Activated CD4-positive, alpha-beta T cell treated with anti-CD3 and anti-CD28 coated beads, Interleukin-2, amount 50 U/mL, for 24 hours (primary cell): ENCODE measurements at regions not wholly inside any gene's neighbourhood (a gene's known extent, or its start where the extent isn't known, plus 50 kb on each side); places are given as distances from the start of the nearest gene placed in this dataset.
"Not testable (repeated sequence)": the region's sequence is repeated elsewhere in the genome, so short reads cannot be mapped to it uniquely, and the experiment has no call there.

ENCODE experiments used
- DNase-seq, 2 donors: peaks; one replicate each; pipeline ENCODE4 v3.0.0-alpha.2; 2020; ENCODE audit warnings: low read depth in 1 of 2, low spot score in 1 of 2

DNA sequence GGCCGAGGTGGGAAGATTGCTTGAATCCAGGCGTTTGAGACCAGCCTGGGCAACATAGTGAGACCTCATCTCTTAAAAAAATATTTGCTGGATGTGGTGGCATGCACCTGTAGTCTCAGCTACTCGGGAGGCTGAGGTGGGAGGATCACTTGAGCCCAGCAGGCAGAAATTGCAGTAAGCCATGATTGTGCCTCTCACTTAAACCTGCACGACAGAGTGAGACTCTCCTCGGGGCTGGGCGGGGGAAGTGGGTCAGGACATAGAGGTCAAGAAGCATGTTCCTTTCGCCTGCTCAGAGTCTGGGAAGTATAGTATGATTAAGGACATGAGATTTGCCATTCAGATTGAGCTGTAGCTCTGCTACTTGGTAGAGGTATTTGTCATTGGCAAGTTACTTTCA is 52.3 kb downstream of the SEPTIN7 start:
- DNase-seq, result not testable (repeated sequence)

DNA sequence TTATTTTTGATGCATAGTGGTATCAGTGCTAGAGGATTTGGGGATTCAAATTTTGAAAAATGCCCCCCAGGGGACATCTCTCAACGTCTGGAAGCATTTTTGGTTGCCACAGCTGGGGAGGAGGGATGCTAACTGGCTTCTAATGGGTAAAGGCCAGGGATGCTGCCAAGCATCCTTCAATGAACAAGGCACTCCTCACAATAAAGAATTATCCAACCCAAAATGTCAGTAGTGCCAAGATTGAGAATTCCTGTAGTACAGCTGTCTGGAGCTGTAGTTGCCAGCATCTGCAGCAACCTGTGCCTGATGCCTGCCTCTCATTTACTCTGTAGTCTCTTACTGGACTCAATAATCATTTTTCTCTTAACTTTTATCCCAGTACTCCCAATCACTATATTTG is 53.5 kb downstream of the SEPTIN7 start:
- DNase-seq, result no peak

DNA sequence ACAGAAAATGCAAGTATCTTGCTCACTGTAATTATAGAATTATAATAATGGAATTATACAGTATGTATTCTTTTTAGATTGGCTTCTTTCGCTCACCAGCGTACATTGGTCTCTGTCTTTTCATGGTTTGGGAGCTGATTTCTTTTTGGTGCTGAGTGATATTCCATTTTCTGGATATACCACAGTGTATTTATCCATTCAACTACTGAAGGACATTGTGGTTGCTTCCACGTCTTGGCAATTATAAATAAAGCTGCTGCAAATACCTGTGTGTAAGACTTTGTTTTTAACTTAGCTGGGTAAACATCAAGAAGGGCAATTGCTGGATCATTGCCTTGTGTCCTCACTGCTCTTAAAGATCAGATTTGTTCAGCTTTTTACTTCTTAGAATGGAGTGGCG is 55.3 kb downstream of the SEPTIN7 start:
- DNase-seq, result no peak

DNA sequence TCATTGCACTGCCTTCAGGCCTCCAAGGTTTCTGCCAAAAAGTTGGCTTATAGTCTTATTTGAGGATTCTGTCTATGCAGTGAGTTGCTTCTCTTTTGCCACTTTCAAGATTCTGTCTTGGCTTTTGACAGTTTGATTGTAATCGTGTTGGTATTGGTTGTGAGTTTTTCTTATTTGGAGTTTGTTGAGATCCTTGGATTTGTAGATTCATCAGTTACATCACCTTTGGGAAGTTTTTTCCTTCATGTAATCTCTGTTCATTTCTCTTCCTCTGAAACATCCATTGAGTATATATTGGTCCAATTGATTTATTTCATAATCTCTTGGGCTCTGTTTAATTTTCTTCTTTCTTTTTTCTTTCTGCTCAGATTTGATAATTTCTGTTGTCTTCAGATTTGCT is 59.8 kb downstream of the SEPTIN7 start:
- no peak for DNase-seq

DNA sequence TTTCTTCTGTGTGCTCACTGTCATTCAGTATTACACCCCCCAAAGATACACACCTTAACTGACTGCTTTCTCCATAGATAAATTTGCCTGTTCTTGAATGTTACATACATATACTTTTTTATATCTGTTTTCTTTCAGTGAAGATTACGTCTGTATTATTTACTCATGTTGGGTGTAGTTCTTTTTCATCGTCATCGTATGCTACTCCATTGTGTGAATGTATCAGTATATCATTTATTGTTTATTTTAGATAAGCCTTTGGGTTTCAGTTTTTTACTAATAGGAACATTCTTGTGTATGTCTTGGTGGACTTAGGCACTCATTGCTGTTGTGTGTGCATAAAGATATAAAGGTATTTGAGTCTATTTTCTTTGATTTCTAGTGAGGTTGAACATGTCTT is 64.4 kb downstream of the SEPTIN7 start:
- no peak for DNase-seq

DNA sequence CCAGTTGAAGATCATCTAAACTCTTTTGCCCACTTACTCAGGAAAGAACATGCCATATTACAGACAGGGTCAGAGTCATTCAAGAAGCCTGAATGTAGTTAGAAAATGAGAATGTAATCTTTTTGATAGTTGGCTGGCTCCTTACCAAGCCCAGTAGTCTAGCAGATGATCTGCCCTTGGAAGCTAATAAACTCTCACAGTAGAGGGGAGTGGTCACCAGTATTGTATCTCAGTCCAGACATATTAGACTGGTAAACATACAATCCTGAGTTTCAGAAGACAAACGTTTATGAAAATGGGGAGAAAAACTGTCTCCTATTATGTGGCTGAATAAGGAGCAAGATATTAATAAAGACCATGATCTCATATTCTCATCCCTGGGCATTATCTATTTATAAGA is 65.3 kb downstream of the SEPTIN7 start:
- DNase-seq, result no peak

DNA sequence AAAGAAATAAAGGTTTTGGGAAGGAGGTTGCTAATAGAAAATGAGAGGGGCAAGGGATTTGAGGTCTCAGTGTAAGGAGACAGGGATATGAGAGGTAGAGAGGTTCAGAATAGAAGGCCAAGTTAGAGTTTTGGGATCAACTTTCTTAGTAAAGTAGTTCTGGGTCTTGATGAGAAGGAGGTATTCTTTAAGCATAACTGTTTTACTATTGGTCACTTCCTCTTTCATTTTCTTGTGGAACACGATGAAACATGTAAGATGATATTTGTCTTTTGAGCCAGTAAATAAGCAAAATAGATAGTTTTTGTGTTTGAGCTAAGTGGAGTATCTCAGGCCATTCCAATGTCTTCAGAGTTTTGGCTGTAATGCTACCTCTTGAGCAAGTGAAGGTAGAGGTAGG is 68.3 kb downstream of the SEPTIN7 start:
- not testable (repeated sequence) for DNase-seq

DNA sequence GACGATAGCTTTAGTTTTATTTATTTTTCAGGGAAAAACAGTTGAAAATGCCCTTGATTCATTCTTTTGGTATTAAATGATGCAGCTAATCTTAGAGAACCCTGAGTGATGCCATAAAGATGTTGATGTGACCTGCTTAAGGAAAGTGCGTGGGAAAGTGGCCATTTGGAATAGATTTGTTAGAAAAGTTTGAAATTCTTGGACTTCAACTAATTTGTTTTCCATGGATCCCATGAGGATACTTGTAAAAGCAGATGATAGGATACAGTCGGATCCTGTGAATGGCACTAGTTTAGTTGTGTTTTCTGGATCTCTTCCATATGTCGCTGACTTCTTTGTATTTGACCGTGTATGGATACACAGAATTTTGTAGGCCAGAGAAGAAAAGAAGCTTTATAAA is 69.0 kb downstream of the SEPTIN7 start:
- no peak for DNase-seq

DNA sequence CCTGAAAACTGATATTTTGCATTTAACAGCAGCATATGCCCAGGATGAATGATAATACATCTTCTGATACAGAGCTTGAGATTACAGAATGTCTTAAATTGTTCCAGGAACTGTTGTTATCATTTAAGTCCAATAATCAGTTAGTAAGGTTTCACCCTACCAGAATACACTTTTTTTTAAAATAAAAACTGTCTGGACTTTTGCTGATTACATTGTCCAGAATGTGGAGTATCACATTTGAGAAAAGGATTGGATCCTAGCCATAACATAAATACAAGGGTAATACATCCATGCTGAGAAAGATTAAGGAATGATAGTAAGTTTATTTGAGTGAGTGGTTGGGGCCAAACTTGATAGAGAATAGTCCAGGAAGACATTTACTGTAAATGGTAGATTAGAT is 71.0 kb downstream of the SEPTIN7 start:
- DNase-seq, result no peak

DNA sequence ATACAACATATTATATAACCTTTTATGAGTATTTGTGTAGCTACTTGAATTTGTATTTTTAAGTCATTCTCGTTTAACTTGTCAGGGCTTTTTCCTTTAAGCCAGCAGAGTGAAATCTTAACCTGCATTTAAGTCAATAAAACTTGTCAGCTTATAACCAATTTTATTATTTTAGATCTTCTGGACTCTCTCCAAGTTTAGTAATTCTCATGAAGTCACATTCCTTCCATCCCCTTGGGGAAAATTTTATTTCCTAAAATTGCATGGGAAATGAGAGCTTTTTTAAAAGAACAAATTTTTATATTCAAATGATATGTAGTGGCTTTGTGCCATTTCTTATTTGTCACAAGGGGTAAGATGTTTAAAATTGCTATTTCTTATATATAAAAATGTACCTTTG is 74.0 kb downstream of the SEPTIN7 start:
- DNase-seq, result no peak

DNA sequence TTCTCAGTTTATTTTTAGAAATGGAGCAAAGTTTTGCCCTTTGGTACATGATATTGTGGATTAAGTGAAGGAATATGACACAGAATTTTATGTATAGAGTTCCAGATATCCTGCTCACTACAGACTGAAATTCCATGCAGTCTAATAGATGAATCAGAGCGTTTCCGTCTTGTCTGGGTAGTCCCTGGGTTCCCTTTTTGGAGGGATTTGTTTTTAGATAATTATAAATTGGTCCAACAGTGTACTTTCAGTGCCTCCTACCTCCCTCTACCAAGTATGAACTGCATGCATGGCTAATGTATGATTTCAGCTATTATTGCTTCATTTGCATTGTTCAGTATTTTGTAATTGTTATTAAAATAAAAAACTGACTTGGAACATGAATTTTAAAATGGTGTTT is 74.4 kb downstream of the SEPTIN7 start:
- DNase-seq, result no peak

DNA sequence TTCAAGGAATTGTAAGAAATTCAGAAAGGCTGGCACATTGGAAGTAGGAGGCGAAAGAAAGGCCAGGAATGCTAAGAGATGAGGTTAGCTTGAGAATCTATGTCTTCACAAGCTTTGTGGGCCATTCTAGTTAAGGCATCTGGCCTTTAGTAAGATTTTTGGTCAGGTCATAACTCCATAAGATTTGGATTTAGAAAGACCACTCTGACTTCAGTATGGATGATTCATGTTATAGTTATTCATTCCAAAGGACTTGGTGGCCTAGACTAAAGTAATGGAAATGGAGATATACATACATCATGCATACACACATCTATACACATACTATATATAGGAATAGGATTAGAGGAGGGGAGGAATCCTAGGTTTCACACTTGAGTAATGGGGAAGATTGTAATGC is 77.5 kb downstream of the SEPTIN7 start:
- no peak for DNase-seq

DNA sequence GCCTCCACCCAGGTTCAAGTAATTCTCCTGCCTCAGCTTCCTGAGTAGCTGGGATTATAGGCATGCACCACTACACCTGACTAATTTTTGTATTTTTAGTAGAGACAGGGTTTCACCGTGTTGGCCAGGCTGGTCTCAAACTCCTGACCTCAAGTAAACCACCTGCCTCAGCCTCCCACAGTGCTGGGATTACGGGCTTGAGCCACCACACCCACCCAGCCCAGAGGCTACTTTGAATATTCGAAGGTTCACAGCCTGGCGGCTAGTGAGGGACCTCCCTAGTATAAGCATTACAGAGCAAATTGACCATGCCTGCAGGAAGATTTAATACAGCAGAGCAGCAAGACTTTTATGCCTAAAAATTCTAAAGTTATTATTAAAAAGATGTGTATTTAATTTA is 86.6 kb downstream of the SEPTIN7 start:
- DNase-seq, result not testable (repeated sequence)

DNA sequence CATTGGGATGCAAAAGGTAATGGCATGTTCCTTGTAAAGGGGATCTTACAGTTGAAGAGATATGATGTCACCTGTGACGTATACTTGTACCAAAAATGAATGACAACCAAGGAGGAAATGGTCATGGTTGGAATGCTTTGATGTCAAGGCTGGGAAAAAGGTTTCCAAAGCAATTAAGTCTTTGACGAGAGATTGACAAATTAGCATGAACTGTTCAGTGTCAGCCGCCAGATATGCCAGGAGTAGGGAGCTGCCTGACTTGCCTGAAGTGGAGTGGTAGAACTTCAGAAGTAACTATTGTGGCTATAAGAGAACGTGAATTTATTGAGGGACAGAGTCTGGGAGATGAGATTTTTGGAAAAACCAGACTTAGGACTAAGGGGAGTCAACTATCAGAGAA is 88.1 kb downstream of the SEPTIN7 start:
- DNase-seq, result no peak

DNA sequence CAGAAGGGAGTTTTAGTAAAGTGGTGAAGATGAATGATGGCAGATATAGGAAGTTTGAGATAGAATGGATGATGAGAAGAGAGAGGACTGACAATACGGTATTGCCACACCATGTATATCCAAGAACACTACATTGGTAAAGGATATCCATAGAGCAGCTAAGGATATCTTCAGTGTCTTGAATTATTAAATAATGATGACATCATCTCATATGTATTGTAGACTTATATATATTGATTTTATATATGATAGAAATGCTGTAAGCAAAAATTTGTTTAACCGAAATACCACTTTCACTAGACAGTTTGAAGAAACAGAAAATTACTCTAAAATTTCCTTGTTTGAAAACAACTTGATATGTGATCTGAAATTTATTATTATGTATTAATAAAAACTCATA is 89.0 kb downstream of the SEPTIN7 start:
- DNase-seq, result no peak

DNA sequence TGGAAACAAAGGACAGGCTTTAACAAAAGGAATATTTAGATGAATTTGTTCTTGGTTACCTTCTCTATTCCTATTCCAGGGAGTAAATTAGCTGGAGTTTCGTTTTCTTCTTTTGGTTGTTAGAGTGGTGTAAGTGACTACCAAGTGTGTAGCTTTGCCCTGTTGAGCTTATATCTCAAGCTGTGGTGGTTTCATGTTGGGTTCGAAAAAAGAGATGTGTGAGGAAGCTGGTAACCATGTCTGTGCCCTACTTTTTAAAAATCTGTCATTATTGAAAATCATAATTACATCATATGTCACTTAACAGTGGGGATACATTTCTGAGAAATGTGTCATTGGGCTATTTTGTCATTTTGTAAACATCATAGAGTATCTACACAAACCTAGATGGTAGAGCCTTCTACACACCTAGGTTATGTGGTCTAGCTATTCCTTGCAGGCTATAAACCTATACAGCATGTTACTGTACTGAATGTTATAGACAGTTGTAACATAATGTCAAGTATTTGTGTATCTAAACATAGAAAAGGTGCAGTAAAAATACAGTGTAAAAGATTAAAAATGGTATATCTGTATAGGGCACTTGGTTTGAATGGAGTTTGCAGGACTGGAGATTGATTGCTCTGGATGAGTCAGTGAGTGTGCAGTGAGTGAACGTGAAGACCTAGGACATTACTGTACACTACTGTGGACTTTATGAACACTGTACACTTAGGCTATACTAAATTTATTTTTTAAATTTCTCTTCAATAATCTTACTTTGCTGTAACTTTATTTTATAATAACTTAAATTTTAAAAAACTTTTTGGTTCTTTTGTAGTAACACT is 90.4 kb downstream of the SEPTIN7 start:
- no peak for DNase-seq

DNA sequence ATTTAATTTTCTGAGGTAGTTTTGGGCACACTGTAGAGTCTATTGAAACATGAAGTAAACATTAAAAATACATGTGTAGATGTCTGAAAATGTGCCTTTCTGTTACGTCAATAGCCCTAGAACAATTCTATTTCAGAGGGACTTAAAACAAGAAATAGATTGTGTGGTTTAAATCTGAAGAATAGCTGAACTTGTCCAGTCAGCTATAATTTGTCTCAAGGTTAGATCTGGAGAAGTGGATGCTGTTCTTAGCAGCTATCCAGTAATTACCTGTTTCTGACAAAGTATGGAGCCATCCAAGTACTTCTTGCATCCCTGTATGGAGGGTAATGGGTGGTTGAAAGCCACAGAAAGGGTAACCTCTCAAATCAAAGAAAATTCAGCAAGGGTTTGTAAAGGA is 92.8 kb downstream of the SEPTIN7 start:
- DNase-seq, result no peak

DNA sequence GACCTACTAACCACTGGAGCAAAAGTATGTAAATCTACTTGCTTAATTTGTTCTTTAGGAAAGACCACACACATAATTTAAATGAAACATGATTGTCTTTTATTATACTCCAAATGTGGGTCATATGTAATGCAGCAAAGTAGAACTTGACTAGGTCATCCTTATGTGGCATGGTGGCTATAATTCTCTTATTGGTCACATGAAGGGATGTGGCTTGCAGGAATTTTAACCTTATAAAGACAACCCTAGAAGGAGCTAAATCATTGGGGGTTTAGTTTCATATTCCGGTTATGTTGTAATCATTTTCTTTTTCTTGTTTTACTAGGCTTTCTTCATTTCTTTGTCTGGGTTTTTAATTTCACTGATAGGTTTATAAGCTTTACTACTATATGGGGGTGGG is 93.9 kb downstream of the SEPTIN7 start:
- DNase-seq, result no peak

DNA sequence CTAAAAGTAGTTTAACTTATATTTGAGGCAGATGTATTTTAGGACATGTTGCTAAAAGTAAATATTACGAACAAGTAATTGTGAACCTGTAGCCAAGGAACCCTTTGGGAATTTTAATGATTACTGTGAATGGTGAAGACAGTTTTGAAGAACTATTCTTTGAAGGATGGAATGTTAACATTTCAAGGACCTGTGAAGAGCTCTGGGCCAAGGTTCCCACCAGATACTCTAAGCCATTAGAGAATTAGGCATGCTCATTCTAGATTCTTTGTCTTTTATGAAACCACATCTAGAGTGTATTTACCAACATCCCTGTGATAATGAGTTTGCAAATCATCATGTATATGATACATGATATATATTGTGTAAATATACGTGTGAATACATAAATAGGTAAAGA is 99.8 kb downstream of the SEPTIN7 start:
- no peak for DNase-seq

DNA sequence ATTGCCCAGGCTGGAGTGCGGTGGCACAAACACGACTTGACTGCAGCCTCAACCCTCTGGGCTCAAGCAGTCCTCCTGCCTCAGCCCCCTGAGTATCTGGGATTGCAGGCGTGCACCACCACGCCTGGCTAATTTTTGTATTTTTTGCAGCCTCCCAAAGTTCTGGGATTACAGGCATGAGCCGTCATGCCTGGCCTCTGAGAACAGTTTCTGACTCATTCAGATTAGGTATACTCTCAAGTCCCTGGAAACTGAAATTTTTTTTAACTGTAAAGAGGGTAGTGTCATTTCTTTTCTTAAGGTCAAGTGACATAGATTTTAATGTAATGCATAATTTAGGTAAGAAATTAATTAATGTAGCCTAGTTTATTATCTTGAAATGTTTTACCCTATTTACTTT is 104.7 kb downstream of the SEPTIN7 start:
- DNase-seq, result no peak

DNA sequence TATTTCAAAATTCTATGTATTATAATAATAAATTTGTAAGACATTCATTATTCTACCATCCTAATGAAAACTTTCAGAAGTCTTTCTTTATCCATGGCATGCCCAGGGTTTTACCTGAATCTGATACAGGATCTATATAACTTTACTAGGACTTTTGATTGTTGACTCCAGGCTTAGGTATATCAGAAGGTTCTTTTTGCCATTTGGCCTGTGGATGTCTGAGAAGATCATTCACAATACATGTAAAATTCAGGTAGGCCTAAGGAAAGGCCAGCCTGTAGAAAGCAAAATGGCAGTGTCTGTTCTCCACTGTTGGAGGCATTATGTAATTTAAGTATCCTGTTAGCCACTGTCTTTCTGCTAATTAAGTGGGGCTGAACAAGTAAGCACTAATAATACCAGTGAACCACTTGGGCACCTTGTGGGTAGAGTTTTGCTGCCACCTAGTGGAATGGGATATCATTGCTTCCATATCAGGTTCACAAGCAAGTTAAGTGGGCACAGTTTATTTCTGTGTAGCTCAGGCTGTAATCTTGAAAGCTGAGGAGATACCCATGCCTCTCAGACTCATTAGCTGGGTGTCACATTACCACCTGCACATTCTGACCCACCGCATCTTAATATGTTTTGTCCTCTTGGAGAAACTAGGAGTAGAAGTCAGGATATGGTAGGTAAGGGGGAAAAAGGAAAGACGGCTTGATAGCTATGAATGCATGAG is 105.5 kb downstream of the SEPTIN7 start:
- peak; percentile 32 to 73 for DNase-seq

DNA sequence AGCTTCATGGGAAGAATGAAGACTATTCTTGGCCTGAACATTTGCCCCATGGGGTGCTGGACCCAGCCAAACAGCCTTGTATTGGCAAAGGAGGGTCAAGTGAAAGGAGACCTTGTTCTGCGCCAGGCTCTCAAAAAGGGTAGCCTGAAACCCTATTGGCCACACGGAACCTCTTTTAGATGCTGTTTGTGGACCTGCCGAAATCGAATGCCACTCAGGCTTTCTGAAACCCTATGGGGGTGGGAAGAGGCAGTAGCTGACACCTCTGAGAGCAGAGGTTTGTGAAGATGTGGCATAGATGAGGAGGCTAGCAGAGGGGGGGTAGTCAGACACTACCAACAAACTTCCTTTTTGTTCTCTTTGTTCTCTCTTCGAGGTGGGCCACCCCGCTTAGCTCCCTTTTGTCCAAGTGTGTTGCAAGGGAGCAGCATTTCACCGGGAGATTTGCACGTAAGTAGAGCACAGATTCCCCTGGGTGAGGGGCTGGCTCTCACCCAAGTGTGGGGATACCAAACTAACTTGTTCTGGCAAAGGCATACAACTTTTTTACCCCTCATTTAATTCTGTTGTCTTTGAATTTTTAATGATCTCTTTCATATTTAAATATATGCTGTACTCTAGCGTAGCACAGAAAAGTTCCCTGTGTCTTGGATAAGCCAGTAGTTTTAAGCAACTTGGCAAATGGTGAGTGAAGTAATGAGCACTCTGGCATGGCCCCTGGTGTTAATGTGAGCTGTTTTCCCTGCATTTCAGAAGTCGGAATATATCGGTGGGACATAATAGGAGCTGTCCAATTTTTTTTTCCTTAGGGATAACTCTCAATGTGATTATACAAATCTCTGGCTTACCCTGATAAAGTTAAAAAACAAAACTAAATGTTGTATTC is 107.7 kb downstream of the SEPTIN7 start:
- DNase-seq, result no peak
